PC-9 (cell line): ENCODE measurements at regions not wholly inside any gene's neighbourhood (a gene's known extent, or its start where the extent isn't known, plus 50 kb on each side); places are given as distances from the start of the nearest gene placed in this dataset.

Experiments used
- BruUV-seq: library from RNA; stranded (reverse); fragments of 400-500 nt; replicated peaks from 2 replicates; lab custom pipeline; 2021; lab: Mats Ljungman, UMichigan
- CTCF ChIA-PET: fragments of 300-600 bp; sonication (Branson Sonifier 250); formaldehyde crosslinking; loops from one replicate; lab custom pipeline; 2022; ENCODE audit warnings: antibody characterized with exemption; lab: Charles Lee
- POLR2A ChIA-PET: fragments of 300-600 bp; sonication (Branson Sonifier 250); formaldehyde crosslinking; loops from one replicate; lab custom pipeline; 2022; ENCODE audit warnings: antibody characterized with exemption; ENCODE audit not compliant: unreplicated experiment; lab: Charles Lee
- DNase-seq, 2 experiments: peaks; one replicate each; pipeline versions ENCODE4 v3.0.0 to v3.0.0-alpha.2; 2015 to 2022; ENCODE audit warnings: mixed read lengths in 1 of 2
- H2AFZ ChIP-seq: fragments of 200-600 bp; sonication (generic); 2 replicates; pipeline ENCODE4 v1.8.1; 2017; ENCODE audit warnings: antibody characterized with exemption
- H3F3A ChIP-seq: fragments of 200-600 bp; sonication (generic); 2 replicates; pipeline ENCODE4 v1.8.1; 2017; ENCODE audit warnings: antibody characterized with exemption, mild to moderate bottlenecking, low read depth; ENCODE audit not compliant: insufficient read depth
- H3K27ac ChIP-seq: fragments of 200-600 bp; sonication (generic); 2 replicates; pipeline ENCODE4 v1.6.1; 2016; ENCODE audit warnings: mixed run types
- H3K27me3 ChIP-seq: fragments of 200-600 bp; sonication (generic); 2 replicates; pipeline ENCODE4 v1.6.1; 2016; ENCODE audit warnings: low read depth, mixed run types; ENCODE audit not compliant: insufficient read depth
- H3K36me3 ChIP-seq: fragments of 200-600 bp; sonication (generic); 2 replicates; pipeline ENCODE4 v1.6.1; 2016; ENCODE audit warnings: low read depth, mixed run types
- H3K4me1 ChIP-seq: fragments of 200-600 bp; sonication (generic); replicated peaks from 2 replicates; pipeline ENCODE4 v1.6.1; 2016; ENCODE audit warnings: mixed run types; ENCODE audit not compliant: insufficient read depth
- H3K4me2 ChIP-seq: fragments of 200-600 bp; sonication (generic); 2 replicates; pipeline ENCODE4 v1.6.1; 2017; ENCODE audit warnings: mixed run types
- H3K4me3 ChIP-seq: fragments of 200-600 bp; sonication (generic); 2 replicates; pipeline ENCODE4 v1.6.1; 2016; ENCODE audit warnings: mixed run types
- H3K79me2 ChIP-seq: fragments of 200-600 bp; sonication (generic); 2 replicates; pipeline ENCODE4 v1.6.1; 2017; ENCODE audit warnings: low read depth, mixed run types
- H3K9me2 ChIP-seq: fragments of 200-600 bp; sonication (generic); 2 replicates; pipeline ENCODE4 v1.8.1; 2017; ENCODE audit warnings: mild to moderate bottlenecking; ENCODE audit not compliant: insufficient read depth
- H3K9me3 ChIP-seq: fragments of 200-600 bp; sonication (generic); 2 replicates; pipeline ENCODE4 v1.8.1; 2016; ENCODE audit warnings: low read depth; ENCODE audit not compliant: insufficient read depth
- H4K20me1 ChIP-seq: fragments of 200-600 bp; sonication (generic); 2 replicates; pipeline ENCODE4 v1.8.1; 2017; ENCODE audit not compliant: insufficient read depth
- CTCF ChIP-seq: fragments of 200-600 bp; sonication (generic); conservative IDR thresholded peaks from 2 replicates; pipeline ENCODE4 v1.6.1; 2017; ENCODE audit warnings: mixed run types, antibody characterized with exemption, mild to moderate bottlenecking, moderate library complexity
- EZH2 ChIP-seq: fragments of 200-600 bp; sonication (generic); IDR thresholded peaks from 2 replicates; pipeline ENCODE4 v1.8.0; 2017; ENCODE audit warnings: antibody characterized with exemption, low read depth
- intact Hi-C: fragments of 100-400 bp; cut with micrococcal nuclease; formaldehyde crosslinking; loops from one replicate; pipeline ENCODE4 v1.10.0; 2022; ENCODE audit not compliant: unreplicated experiment

GRCh38 chr3:30368978-30369377, 237.4 kb upstream of the TGFBR2 start:
- peaks cover 23% of the 10 kb centered on the region for H3K4me1 ChIP-seq
- no TSS peak for BruUV-seq
- H4K20me1 ChIP-seq, result no peaks in the 10 kb centered on the region
- H3K27me3 ChIP-seq, result no peaks in the 10 kb centered on the region
- H3K36me3 ChIP-seq, result no peaks in the 10 kb centered on the region
- DNase-seq, result no peak
- H3K9me3 ChIP-seq, result no peaks in the 10 kb centered on the region
- CTCF ChIA-PET, result no interaction called here
- H3K9me2 ChIP-seq, result no peaks in the 10 kb centered on the region
- POLR2A ChIA-PET, result no interaction called here
- intact Hi-C loops, result no loop called here
- no peak overlapping the region for H3K4me3 ChIP-seq
- no peak overlapping the region for H3K27ac ChIP-seq
- H3F3A ChIP-seq, result peaks cover 13% of the 10 kb centered on the region; the same call in 1 of the 2 replicates
- TF ChIP-seq EZH2, result no peak
- TF ChIP-seq CTCF, result no peak
- H3K79me2 ChIP-seq, result no peaks in the 10 kb centered on the region
- no peak overlapping the region for H3K4me2 ChIP-seq
- H2AFZ ChIP-seq, result no peak overlapping the region

- intact Hi-C loops, result no loop called here
- CTCF ChIA-PET, result no interaction called here
- no peaks in the 10 kb centered on the region for H4K20me1 ChIP-seq
- no peaks in the 10 kb centered on the region for H3K9me3 ChIP-seq
- no peaks in the 10 kb centered on the region for H3K27me3 ChIP-seq
- no peaks in the 10 kb centered on the region for H3K9me2 ChIP-seq
- H3K27ac ChIP-seq, result peak overlapping the region; percentile 68
- POLR2A ChIA-PET, result interaction anchor here (0.7 kb wide), 1 partner anchor 235 kb away, joined by 6 read pairs; the partner anchor contains the start of gene TGFBR2
- peak; percentile 17 to 83 for DNase-seq
- H2AFZ ChIP-seq, result no peak overlapping the region
- no peak for TF ChIP-seq CTCF
- no peak for TF ChIP-seq EZH2
- no TSS peak for BruUV-seq
- no peaks in the 10 kb centered on the region for H3K79me2 ChIP-seq
- peaks cover 13% of the 10 kb centered on the region; the same call in 1 of the 2 replicates for H3F3A ChIP-seq
- no peaks in the 10 kb centered on the region for H3K36me3 ChIP-seq
- H3K4me3 ChIP-seq, result no peak overlapping the region
- peak overlapping the region; percentile 37 for H3K4me2 ChIP-seq
- peaks cover 23% of the 10 kb centered on the region for H3K4me1 ChIP-seq
These were observed 235.6 kb upstream of the TGFBR2 start for GRCh38 chr3:30370681-30371271.

GRCh38 chr3:30372837-30373236, 233.6 kb upstream of the TGFBR2 start:
- H3K79me2 ChIP-seq, result no peaks in the 10 kb centered on the region
- intact Hi-C loops, result no loop called here
- H3K4me3 ChIP-seq, result no peak overlapping the region
- ChIA-PET CTCF (no interaction called here), POLR2A (no interaction called here)
- H3F3A ChIP-seq, result peaks cover 13% of the 10 kb centered on the region; the same call in 1 of the 2 replicates
- H3K36me3 ChIP-seq, result no peaks in the 10 kb centered on the region
- H3K4me2 ChIP-seq, result no peak overlapping the region
- H3K4me1 ChIP-seq, result peaks cover 23% of the 10 kb centered on the region
- TF ChIP-seq EZH2 (no peak), CTCF (no peak)
- no peaks in the 10 kb centered on the region for H3K27me3 ChIP-seq
- BruUV-seq, result no TSS peak
- H3K9me3 ChIP-seq, result no peaks in the 10 kb centered on the region
- no peak for DNase-seq
- H2AFZ ChIP-seq, result no peak overlapping the region
- no peak overlapping the region for H3K27ac ChIP-seq
- H3K9me2 ChIP-seq, result no peaks in the 10 kb centered on the region
- no peaks in the 10 kb centered on the region for H4K20me1 ChIP-seq
